ENCODE measurements at regions not wholly inside any gene's neighbourhood (a gene's known extent, or its start where the extent isn't known, plus 50 kb on each side); places are given as distances from the start of the nearest gene placed in this dataset.

- TF ChIP-seq CTCF (IDR thresholded peaks at IDR 0.05), result no peak
- TF ChIP-seq POLR2AphosphoS5 (IDR thresholded peaks at IDR 0.05), result no peak
- TF ChIP-seq POLR2A (IDR thresholded peaks at IDR 0.05), result no peak
- no peak for TF ChIP-seq EP300 (IDR thresholded peaks at IDR 0.05)
These were observed 396.2 kb downstream of the REEP3 start for GRCh38 chr10:63917363-63917762.
